CD4-positive, alpha-beta T cell treated with Interleukin-2 at 100 ng/mL for 4 hours (primary cell): ENCODE measurements at regions not wholly inside any gene's neighbourhood (a gene's known extent, or its start where the extent isn't known, plus 50 kb on each side); places are given as distances from the start of the nearest gene placed in this dataset.

Experiments
- DNase-seq: peaks from one replicate; pipeline ENCODE4 v3.0.0-alpha.2; 2020; ENCODE audit warnings: low spot score

DNA sequence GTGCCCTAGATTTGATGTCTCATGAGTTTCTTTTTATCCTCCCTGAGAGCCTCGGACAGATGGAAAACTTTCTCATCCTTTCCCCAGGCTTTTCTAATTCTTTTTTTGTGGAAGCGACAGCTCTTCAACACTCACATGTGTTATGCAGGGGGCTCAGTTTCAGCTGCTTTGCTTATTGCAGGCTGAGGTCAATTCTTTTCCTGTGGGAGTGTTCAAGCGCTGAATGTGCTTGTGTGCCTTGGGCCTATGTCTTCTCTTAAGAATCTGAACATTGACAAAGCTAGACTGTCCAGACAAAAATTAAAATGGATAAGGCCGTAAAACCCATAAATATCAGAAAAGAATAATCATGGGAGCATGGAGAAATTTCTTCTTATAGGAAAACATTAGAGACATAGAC, 125.2 kb upstream of the STEAP4 start:
- DNase-seq: no peak

DNA sequence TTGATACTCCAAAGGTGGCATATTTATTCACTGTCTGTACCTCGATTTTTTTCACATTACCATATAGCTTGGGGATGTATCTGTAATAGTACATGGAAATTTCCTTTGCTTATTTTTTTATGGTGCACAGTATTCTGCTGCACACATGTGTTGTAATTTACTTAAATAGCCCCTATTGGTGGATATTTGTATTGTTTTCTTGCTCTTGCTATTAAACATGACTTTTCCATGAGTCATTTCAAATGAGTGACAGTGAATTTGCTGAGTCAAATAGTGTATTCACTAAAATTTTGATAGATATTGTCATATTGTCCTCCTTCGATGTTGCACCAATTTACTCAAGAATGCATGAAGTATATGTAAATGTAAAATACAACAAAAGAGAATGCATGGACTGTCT, 122.7 kb upstream of the STEAP4 start:
- DNase-seq: no peak

DNA sequence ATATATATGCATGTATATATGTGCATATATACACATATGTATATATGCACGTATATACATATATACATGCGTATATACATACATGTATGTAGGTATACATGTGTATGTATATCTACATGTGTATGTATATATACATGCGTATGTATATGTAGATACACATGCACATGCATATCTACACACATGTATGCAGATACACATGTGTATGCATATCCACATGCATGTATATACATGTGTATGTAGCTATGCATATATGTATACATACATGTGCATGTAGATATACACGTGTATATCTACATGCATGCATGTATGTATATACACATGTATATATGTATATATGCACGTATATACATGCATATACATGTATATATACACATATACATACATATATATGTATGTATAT, 95.8 kb upstream of the STEAP4 start:
- DNase-seq: no peak

DNA sequence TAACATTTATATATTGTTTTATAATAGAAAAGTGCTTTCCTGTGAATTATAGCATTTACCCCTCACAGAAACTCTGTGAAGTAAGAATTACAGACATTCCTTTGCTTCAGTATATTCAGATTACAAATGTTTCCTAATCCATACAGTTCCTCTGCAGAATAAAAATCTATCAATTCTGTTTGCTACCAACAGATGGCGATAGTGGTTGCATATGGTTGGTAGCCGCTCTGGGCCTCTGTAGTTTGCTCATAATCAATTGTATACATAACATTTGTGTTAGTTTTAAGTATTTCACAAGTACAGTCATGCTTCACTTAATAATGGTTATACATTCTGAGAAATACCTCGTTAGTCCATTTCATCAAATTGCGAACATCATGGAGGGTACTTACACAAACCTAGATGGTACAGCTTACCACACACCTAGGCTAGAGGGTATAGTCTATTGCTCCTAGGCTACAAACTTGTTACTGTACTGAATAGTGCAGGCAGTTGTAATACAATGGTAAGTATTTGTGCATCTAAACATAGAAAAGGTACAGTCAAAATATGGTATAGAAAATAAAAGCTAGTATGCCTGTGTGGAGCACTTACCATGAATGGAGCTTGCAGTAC, 94.4 kb upstream of the STEAP4 start:
- peak; percentile 11 for DNase-seq

DNA sequence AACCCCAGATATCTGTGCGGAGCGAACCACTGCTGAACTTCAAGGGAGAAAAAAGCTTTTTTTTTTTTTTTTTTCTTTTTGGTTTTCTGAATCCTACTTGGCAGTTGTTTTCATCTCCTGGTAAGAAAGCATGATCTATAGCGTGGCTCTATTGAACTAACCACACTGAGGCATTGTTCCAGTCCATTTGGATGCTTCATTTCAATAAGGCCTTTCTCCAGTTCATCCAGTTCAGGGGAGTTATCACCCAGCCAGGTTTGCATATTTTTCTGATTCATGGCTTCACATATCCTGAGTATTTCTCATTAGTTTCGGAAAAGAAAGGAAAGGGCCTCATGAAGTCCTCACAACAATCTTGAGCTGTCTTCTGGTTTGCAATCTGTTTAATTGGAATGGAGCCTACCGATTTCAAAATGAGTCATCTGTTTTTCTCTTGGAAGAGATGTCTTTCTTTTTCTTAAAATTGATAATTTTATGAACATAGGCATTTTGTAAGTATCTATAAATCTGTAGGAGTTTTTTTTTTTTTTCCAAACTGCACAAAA, 93.1 kb upstream of the STEAP4 start:
- no peak for DNase-seq

DNA sequence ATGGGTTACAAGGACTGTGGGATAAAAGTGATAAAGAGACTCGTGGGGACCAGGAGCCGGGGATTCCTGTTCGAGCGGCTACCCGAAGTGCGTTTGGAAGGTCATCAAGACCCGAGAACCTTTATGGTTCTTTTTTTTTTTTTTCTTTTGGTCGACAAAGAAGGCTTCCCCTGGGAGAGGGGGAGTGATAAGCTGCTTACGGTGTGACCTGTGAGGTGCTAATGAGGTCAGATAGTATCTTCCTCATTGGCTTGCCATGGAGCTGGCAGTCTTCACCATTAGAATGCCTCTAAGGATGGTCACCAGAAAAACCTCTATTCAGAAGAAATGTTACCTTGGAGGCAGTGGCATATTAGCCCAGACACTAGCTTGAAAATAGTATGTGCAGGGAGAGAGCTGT, 92.3 kb upstream of the STEAP4 start:
- DNase-seq: no peak

DNA sequence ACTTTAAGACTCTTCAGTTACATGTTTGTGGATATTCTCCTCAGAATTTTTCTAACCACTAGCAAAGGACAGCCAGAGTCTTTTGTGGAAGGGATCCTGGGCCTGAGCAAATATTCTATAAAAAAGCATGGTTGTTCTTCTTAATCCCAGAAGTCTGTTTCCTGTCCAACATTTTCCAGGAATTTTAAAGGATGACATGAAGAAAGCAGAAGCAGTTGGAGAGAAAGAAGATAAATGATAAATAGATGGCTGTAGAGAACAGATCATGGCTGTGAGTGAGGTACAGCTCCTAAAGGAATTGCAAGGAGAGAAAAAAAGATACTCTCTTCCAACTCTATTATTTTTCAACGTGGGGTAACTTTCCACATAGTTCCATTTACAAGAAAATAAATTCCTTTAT, 91.8 kb upstream of the STEAP4 start:
- DNase-seq: no peak

DNA sequence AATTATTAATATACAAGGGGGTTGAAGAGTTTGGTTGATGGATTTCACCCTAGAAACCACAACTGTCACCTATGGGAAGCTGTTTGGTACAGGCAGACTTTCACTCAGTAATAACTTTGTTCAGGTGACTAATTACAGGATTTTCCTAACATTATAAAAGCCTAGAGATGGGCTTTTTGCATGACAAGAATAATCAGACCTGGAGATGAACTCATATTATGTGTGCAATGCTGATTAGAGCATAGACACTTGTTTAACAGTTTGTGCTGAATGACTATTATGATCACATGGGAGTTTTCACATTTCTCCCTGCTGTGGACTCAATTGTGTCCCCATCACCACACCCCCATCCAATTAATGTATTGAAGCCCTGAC, 90.2 kb upstream of the STEAP4 start:
- no peak for DNase-seq

DNA sequence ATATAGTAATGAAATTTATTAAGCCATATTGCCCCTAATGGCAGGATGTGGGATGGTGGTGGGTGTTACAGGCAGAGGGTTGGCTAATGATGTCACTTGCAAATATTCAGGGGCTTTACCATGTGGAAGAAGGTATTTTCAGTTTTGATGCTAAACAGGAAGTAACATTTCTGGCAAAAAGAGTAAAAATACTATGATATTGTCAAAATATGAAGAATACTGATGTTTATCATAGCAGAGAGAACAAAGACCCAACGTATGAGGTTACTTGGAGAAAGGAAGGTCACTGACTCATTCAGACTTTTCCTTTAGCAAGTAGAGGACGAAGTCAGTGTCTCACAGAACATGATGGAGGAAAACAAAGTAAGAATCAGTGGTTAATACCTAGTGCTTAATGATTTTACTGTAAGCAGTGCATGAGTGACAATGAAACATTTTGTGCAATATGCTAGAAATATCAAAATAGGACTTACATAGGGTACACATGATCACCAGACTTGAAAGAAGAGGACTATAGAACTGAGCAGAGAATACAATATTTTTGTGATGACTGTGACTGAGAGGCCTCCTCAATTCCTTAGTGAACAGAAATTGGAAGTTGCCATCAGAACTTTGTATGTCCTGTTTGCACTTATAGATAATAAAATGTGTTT, 89.7 kb upstream of the STEAP4 start:
- no peak for DNase-seq

DNA sequence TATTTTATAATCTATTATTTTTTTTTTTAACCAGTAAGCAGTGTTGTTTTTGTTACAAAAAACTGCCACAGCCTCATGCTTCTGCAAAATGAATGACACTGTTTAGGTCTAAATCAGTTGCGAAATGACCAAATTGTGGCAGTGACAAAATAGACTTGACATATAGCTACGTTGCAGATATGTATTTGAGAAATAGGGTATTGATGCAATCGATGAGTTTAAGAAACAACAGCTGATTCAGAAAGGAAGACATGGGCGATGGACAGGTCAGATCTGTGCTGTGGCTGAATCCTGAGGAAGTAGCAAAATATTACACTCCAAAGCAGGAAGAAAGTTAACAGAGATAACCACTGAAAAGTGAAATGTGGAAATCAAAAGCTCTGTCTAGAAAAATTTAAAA, 89.0 kb upstream of the STEAP4 start:
- DNase-seq: no peak

DNA sequence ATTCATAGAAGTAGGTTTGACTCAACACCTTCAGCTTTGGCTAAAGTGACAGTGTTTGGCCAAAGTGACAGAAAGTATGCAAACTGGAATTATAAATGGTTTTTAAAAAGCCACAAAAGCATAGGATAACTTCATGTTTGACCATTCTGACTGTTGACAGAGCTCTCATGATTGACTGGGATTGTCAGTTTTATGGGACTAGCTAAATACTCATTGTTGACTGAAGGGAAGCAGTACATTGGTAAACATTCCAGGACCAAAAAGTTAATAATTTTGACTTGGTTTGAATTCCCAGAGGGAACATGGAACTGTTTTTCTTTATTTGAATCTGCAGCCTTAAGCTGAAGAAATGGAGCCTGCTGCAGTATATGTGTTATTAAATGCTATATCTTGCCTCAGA, 84.6 kb upstream of the STEAP4 start:
- no peak for DNase-seq

DNA sequence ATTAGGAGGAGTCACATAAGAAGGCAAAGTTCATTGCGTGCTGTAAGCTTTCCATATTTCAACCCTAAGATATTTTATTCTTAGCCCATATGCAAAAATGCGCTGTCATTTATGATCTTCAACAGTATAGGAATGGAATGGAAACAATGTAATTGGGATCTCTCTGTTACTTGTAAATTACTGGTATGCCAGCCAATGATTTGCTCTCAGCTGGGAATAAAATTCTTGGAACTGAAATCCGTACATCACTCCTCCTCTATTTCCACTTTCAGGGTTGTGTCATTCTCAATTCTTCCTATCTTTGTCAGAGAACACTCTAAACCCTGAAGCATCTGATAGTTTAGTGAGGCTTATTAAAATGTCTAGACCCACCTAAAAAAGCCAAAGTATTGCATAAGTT, 80.7 kb upstream of the STEAP4 start:
- DNase-seq: no peak

DNA sequence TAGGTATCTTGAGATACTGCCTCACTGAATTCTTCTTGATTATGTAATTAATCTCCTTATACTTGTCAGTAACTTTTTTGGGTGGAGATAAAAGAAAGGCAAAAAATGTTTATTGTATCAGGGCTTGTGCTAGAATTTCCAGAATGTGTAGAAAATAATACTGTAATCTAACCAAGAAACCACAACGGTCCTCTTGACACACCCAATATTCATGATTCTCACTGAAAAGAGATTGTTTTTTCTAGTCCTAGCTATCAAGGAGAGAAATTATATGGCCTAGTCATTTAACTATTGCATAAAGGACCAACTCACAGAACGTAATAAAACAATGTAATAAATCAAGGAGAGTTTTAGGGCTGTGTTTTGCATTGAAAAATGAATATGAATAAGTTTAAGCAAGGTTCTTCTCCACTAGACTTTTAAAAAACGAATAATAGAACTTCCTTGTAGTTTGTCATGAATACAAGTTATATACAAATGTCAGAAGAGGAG, 80.0 kb upstream of the STEAP4 start:
- DNase-seq: no peak

DNA sequence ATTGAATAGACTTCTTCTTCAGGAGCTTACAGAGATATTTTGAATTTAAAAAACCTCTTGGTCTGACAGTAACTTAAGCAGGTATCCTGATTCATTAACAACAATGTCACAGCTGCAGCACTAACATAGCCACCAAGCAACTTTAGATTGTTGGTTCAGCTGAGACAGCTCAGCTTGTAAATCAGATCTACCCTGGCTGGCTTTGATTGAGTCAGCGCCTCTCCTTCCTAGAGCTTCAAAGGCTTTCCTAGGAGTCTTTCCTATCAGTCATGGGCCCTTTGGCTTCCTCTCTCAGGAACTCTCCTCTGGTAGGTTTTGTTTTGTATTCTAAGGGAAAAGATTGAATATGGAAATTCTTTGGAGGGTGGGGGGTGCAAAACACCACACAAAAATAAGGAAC, 70.7 kb upstream of the STEAP4 start:
- no peak for DNase-seq

DNA sequence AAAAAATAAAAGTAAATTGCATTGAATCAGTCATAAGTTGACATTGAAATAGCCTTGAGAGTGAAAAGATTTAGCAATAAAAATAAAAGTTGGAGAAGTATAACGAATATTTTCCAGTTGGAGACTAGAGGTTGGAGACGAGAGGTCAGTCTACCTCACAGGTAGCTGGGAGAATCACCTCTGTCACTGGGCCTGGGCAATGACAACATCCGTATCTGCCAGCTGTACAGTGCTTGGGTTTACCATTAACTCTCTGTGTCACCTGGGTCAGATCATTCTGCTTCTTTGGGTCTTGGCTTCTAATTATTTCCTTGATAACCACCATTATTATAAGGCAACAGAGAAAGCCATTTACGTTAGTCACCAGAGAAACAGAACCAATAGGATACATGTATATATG, 62.0 kb upstream of the STEAP4 start:
- DNase-seq: no peak

DNA sequence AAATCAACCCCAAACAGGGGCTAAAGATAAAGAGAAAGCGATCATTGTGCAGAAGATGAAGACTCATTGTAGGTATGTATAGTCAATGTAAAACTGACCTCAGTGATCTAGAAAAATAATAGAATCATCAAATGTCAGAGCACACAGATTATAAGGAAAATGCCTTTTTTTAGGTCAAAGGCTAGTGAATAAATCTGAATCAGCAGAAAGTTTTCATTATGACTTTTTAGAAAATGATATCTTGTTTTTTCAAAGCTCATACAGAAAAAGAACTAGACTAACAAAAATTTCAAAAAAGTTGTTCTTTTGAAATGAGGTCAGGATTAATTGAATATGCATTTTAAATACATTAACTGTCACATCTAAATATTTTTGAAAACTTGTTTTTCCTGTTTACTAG, 60.2 kb upstream of the STEAP4 start:
- no peak for DNase-seq

DNA sequence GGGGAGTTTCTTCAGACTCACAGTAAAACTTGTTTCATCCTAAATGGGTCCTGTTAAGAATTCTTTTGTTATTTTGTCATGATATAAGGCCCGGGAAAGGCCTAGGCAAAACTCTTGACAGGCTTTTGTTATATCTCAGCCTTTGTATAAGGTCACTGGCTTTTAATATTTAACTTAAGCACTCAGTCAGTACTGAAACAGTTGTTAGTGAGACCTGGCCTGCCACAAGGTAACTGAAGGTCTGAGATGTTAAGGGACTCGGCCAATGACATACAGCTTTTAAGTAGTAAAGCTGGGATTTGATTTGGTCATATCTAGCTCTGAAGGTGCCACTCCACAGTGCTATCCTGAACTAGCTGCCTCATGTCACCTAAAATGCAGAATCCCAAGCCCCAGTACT, 57.2 kb upstream of the STEAP4 start:
- DNase-seq: no peak

DNA sequence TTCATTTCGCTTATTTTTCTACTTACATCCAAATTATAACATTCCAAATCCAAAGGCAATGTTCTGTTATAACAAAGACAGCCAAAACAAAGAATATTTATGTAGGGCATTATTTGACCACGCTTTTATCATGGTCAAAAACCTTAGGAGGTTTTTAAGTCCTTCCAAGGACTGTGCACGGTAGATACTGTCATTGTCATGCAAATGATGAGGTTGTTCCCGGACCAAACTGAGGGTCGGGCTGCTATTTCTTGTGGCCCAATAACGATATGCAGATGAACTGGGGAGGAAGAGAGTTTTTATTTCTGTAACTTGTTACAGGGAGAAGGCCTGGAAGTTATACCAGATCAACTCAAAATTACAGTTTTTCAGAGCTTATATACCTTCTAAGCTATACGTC, 56.6 kb upstream of the STEAP4 start:
- no peak for DNase-seq

DNA sequence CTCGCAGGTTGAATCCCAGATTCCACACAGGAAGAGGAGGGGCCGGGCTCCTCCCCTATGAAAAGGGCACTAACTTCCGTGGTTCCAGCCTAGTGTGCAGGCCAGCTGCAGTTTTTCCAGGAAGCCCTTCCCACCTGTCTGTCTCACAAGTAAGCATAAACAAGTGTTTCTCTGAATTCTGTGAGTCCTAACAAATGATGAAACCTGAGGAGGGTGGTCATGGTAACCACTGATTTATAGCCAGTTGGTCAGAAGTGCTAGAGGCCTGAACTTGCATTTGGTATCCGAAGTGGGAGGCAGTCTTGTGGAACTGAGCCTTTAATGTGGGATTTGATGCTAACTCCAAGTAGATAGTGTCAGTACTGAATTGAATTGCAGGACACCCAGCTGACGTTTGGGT, 54.7 kb upstream of the STEAP4 start:
- DNase-seq: no peak

DNA sequence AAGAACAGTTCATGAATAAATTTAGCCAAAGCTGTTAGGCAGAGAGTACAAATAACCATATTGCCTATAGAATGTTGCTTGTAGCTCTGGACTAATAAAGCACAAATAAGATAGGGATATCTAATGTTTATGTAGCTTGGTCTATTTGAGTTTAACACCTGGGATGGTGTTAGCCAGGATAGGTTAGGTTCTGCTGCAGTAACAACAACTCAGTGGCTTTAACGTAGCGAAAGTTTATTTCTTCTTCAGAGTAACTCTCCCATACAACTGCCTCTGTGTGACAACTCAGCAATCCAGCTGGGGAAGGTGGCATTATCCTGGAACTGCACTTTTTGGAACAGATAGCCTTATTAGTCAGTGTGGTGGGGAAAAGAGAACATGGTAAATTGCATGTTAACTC, 52.2 kb upstream of the STEAP4 start:
- no peak for DNase-seq

DNA sequence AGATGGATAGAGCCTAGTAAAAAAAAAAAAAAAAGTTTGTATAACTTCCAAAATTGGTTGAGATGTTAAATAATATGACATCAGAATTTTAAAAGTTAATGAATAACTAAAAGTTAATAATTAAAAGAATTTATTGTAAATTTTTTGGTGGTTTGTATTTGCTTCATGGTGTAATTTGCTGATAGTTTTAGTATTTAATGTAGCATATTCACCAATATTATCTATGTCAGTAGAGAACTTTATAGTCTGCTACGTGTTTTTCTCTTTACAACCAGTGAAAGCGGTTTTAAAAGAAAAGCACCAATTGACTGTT, 51.8 kb upstream of the STEAP4 start:
- no peak for DNase-seq

DNA sequence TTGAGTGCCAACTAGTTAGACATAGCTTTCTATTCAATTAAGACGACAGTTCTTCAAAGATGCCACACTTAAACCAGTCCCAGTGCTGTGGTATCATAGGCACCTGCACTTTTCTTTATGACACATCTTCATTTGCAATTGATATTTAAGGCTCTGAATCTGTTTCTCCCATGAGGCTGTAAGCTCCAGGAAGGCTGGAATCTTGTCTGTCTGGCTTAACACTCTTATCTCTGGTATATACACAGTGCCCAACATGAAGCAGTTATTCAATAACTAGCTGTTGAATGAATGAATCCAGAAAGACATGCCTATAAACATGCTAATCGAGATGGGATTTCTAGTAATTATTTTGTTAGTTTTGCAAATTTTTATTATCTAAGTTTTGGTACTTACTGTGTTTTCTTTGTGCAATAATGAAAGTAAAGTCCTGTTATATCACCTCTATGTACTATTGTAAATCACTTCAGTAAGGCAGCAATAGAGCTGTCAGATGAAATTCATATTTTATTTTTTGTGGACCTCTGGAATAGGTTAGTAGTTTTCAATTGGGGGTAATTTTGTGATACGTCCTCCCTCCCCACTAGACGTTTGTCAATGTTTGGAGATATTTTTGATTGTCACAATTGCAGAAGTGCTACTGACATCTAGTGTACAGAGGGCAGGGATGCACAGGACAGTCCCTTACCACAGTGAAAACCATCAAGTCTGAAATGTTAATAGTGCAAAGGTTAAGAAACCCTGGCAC, 51.3 kb upstream of the STEAP4 start:
- DNase-seq: no peak

DNA sequence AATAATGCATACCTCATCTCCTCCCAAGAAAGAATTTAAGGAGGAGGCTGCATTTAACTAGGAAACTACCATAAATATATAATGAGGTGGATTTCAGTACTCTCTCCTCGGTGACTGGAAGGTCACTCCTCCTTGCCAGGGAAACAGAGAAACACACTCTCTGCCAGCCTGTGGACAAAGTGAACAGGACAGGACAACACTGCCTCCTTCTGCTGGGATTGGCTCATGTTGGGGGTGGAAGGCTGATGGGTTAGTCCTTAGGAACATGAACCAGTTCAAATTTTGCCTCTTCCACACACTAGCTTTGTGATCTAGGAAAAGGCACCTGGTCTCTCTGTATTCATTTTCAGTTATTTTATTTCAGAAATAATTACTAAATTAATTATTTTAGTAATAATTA, 50.6 kb upstream of the STEAP4 start:
- no peak for DNase-seq
